ENCODE measurements at regions not wholly inside any gene's neighbourhood (a gene's known extent, or its start where the extent isn't known, plus 50 kb on each side); places are given as distances from the start of the nearest gene placed in this dataset.

GRCh38 chr5:73306078-73306719 lies 133.2 kb downstream of the TMEM174 start:
- DNase-seq = no peak

DNA sequence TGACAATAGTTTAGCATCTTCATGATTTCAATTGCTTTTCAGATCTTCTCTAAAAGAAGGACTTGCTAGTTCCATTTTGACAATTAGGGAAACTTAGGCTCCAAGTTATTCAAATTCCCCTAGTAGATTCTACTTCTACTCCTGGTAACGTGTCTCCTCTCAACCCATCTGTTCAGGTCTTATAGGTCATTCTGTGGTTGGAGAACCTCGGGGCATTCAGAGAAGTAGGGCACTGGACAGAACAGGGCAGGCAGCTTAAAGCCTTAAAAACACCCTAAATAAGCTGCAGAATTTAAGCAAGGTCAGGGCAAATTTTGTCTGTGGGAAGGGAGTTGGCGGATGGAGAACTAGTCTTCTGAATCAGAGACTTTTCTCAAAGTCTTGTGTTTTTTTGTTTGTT lies 132.4 kb downstream of the TMEM174 start:
- no peak for DNase-seq

DNA sequence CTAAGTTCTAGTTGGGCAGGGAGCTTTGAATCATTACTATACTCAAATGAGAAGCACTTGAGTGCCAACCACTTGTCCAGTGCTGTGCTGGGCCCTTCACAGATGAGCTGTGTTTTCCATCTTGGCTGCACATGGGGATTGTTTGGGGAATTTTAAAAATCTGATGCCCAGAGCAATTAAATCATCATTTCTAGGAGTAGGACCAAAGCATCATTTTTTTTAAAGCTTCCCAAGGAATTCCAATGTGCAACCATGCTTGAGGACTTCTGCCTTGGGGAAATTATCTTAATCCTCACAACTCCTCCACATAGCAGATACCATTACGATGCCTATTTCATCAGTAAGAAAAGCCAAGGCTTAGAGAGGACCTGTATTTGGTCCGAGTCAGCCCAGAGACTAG lies 131.4 kb downstream of the TMEM174 start:
- no peak for DNase-seq

DNA sequence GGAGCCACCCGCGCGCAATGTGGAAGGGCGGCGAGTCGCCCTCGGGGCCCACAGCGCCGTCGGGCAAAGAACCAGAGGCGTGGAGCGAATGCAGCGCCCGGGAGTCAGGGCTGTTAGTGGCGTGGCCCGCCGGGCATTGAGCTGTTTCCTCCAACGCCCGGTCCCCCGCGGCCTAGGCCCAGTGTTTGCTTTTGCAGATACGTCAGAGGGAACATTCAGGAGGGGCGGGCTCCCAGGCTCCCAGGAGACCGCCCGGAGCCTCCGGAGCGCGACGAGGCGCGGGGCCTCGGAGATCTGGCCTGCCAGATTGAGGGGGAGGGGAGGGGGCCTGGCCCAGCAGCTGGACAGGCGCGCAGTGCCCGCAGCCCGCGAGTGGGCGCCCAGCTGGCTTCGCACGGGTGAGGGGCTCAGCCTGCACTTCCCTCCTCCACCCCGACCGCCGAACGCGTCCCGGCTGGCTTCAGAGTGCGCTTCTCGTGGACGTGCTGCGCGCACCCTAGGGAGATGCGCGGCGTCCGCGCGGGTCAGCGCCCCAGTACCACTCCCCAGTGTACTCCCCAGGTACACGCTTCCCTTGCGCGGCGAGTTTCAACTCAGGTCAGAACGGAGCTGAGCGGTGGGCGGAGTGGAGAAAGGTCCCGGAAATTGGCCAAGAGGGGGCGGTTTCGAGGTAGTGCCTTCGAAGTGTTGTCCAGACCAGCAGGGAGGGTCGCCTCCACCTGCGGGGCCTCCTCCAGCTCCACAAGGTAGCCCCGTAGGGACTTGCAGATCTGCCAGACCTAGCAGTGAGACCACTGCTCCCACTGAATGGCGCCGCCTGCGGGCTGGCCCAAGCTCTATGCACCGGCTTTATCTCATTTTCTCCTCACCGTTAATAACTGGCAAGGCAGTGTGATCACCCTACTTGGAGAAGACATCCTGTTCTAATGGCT lies 130.4 kb downstream of the TMEM174 start:
- no peak for DNase-seq

DNA sequence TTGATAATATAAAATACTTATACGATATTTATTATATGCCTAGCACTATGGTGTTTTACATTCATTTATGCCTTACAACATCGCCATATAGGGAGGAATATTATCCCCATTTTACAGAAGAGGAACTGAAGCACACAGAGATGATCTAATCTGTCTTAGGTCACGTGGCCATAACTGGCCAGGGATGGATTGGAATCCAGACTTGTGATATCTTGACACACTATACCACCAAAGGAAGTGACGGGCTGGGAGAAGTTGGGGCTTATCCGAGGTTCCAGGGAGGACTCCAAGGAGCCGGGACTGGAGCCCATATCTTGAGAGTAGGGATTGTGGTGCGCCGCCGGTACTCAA lies 129.8 kb downstream of the TMEM174 start:
- DNase-seq = no peak

DNA sequence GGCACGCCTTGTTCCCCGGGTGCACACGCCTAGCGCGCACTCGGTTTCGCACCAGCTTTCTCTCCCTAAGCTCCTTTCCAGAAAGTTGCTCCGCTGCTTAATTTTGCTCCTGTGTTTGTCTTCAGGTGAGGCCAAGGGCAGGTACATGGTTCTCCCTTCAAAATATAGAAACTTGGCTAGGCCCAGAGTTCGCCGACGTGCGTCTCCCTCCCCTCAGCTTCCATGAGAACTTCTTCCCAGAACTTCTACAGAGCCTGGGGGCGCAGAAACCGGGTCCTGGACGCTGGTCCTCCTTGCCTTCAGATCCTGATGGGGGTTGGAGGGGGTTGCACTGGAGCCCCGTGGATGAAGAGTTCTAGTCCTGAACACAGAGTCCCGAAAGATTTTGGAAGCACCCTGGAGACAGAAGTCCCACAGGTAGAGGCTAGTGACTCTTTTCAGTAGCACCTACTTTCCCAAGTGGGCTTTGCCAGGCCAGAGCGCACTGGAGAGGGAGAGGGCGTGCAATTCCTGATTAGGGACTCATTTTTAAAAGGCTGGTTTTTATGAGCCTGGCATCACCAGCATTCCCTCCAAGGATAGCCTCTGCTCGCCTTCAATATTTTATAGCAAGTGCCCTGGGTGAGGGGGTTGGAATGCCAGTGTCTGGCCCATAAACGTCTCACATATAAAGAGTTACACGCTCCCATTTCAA lies 128.4 kb downstream of the TMEM174 start:
- DNase-seq = no peak

DNA sequence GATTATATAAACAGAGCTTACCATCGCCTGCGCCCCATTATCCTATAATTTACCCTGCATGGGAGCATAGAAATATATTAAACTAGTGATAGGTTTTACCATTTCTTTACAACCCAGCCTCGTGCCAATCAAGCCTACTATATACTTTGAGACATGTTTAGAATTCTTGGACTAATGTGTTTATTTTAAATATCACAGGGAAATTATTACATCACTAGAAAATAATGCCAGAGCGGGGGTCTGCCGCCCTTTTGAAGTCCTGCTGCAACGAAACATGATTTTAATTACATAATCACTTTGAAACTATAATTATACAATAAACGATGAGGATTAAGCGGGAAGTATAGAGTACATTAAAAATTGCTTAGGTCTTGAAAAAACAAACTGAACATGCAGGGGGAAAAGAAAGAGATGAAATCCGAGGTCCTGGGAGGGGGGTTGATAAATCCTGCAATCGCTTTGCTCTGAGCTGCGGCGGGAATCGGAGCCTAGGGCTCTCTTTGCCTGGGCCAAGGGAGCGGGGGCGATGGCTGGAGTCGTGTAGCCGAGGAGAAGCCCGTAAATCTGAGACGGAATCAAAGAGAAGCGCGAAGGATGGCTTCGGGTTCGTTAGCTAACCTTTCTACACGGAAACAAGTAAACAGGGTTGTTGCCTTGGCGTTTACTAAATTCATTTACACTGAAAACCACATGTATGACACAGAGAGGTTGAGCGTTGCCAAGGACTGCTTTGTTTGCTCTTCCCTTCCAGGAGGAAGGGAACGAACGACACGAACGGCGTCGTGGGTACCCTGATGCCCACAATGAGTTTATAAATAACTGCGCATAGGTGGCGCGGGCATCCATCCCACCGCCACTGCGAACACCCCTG lies 127.6 kb downstream of the TMEM174 start:
- no peak for DNase-seq

DNA sequence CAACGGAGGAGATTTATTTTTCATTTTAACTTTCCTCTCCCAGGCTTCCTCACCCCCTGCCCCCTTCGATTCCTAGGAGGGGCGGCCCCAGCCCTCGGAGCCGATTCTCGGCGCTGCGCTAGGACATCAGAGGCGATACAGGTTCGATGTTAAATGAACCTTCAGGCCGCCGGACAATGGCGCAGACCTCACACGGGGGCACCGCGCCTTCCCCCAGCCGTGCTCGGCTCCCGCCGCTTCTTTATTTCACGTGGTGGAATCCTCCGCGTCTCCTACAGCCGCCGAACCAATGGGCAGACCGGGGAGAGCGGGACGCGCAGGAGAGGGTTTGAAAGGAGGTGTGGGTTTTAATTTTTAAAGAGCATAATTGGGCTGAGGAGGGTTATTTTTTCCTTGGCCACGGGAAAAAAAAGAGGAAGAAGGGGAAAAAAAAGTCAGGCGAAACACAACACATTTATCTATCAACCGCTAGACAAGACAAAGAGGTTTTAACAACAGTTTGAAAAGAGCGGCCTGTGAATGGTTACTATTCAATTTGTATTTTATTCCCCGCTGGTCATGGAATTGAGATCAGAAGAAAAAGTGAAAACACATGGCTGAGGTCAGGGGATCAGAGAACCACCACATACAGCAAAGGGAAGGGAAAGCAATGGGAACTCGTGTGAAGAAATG lies 126.8 kb downstream of the TMEM174 start:
- no peak for DNase-seq

GRCh38 chr5:73298772-73299630 lies 126.0 kb downstream of the TMEM174 start:
- DNase-seq = no peak

GRCh38 chr5:73298251-73298771 lies 125.3 kb downstream of the TMEM174 start:
- no peak for DNase-seq

- no peak for DNase-seq
These were observed 124.4 kb downstream of the TMEM174 start for GRCh38 chr5:73297430-73297829.

- no peak for DNase-seq
These were observed 123.8 kb downstream of the TMEM174 start for GRCh38 chr5:73296772-73297171.

DNA sequence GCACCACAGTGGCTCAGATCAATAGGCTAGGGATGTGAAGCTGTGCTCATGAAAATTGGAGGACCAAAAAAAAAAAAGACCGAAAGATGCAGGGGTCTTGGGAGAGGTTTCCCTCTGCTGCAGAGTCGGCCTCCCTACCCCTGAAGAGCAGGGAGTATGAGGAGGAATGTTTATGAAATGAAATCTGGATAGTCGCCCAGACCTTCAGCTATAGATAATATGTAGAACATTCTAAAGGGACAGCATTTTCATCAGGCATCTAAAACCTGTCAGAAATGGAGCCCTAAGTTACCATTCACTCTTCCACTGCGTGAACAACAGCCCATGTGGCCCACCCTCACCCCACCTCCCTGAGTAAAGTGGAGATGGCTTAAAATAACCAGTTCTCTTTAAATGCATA lies 122.9 kb downstream of the TMEM174 start:
- DNase-seq = no peak

DNA sequence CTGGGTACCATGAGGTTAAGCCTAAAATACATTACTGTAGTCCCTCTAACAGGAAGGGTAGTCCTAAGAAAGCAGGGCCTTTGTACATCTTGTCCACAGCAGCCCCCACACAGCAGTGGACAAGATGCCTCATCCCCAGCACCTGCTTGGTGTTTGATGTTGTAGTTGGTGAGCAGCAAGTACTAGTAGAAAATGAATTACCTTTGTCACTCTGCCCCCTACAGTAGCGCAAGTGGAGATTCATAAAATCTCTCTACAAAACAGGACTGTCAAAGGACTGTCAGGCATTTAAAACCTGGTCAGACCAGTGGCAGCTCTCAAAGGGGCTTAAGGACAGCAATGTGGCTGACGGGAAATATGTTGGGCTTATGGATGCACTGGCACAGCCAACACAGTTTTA lies 122.5 kb downstream of the TMEM174 start:
- DNase-seq = no peak

DNA sequence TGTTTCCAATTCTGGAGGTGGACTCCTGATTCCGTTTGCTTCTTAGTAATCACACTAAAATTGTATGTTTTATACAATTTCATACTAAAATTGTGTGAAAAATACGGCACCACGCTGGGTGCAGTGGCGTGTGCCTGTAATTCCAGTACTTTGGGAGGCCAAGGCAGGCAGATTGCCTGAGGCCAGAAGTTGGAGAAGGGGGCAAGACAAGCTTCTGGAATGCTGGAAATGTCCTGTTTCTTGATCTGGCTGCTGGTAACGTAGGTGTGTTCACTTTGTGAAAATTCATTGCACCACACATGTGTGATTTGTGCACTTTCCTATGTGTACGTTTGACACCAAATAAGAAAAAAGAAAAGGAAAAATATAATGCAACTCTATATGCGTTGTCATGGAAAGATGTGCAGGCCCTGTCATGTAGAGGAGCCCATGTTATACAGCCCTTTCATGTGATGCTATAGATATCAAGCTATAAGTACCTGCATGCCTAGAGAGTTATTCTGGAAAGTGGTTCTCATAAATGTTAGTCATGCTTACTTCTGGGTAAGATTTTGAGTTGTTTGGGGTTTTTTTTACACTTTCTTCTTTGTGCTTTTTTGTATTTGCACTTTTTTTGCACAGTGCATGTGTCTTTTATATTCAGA lies 119.9 kb downstream of the TMEM174 start:
- no peak for DNase-seq

GRCh38 chr5:73291873-73292272 lies 118.9 kb downstream of the TMEM174 start:
- no peak for DNase-seq

DNA sequence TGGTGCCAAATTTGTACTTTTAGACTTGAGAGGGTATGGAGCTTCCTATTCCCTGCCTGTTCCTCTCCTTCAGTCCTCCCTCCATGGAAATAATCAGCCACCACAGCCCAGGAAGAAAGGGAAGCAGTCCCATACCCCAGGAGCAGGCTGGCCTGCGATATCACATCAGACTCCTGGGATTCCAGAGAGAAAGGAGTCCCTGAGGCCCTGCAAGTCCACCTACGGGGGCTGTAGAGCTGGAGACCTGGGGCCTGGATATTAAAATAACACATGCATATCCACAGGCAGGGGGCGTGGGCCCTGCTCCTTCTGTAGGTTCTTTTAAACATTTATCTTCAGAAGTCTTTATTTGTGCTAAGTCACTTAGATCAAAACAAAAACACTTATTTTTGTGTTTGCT lies 117.2 kb downstream of the TMEM174 start:
- no peak for DNase-seq

- no peak for DNase-seq
These were observed 116.1 kb downstream of the TMEM174 start for GRCh38 chr5:73288803-73289720.

GRCh38 chr5:73286896-73287295 lies 113.9 kb downstream of the TMEM174 start:
- DNase-seq = no peak
